ENCODE measurements at regions not wholly inside any gene's neighbourhood (a gene's known extent, or its start where the extent isn't known, plus 50 kb on each side); places are given as distances from the start of the nearest gene placed in this dataset.

DNA sequence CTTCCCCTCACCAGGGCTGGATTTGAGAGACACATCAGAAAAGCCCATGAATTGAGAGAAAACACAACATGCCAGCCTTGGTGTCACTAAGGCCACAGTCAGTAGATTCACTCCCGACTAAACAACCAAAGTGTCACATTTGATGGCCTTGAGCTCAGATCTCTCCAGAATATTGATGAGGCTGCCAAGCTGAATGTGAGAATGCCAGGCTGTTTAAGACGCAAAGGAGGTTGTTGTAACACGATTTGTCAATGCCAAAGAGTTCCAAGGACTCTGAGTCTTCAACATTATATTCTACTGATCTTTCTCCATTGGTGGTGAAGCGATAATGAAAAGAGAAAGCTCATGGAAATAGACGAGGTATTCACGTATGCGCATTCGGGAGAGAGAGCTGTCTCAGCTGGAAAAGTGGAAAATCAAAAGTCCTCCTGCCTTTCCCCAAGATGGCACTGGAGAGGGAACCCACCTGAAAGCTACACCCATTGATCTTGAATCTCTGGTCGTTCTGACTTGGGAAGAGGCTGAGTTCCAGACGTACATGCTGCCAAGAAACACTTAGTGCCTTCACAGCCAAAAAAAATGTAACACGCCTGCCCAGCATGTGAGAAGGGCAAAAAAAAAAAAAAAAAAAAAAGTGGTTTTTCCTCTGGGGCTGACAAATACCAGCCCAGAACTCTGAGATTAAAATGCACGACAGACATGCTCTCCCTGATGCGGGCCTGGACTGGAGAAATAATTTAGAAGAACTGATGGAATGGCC, 1159.6 kb downstream of the VRK1 start:
- ATAC-seq (ENCODE audit: insufficient number of reproducible peaks, low FRiP score, low read depth), result no peak
- TF ChIP-seq, protein P1, sequence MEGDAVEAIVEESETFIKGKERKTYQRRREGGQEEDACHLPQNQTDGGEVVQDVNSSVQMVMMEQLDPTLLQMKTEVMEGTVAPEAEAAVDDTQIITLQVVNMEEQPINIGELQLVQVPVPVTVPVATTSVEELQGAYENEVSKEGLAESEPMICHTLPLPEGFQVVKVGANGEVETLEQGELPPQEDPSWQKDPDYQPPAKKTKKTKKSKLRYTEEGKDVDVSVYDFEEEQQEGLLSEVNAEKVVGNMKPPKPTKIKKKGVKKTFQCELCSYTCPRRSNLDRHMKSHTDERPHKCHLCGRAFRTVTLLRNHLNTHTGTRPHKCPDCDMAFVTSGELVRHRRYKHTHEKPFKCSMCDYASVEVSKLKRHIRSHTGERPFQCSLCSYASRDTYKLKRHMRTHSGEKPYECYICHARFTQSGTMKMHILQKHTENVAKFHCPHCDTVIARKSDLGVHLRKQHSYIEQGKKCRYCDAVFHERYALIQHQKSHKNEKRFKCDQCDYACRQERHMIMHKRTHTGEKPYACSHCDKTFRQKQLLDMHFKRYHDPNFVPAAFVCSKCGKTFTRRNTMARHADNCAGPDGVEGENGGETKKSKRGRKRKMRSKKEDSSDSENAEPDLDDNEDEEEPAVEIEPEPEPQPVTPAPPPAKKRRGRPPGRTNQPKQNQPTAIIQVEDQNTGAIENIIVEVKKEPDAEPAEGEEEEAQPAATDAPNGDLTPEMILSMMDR (IDR thresholded peaks at IDR 0.05), result no peak
- Histone ChIP-seq H3K27me3 (replicated peaks; ENCODE audit: insufficient read depth) (no peaks in the 10 kb centered on the region), H3K27ac (no peak overlapping the region), H3K36me3 (no peaks in the 10 kb centered on the region), H3K4me1 (ENCODE audit: control insufficient read depth in 1 of 2, low read depth in 2 of 2) (peaks cover 0 to 3% of the 10 kb centered on the region in 2 donors), H3K9me3 (no peaks in the 10 kb centered on the region), H3K4me3 (no peak overlapping the region)
- no peak for DNase-seq (ENCODE audit: low spot score)

DNA sequence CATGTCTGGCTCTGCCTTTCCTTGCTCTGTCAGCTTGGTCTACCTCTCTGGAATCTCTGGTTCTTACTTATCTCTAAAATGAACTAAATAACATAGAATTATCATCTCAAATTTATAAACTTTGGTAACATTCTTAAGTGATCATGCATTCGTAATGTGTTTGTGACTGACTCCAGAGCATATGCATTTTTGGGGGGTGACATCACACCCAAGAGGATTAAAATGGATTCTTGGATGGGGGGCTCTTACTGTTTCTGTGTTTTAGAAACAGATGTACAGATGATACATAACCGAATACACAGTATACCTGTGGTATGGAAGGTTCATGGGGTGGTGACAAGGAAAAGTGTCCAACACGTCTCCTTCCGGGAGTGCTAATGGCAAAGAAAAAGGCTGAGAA, 1162.1 kb downstream of the VRK1 start:
- Histone ChIP-seq H3K9me3 (no peaks in the 10 kb centered on the region), H3K27ac (no peak overlapping the region), H3K4me1 (ENCODE audit: control insufficient read depth in 1 of 2, low read depth in 2 of 2) (peaks cover 0 to 3% of the 10 kb centered on the region in 2 donors), H3K27me3 (replicated peaks; ENCODE audit: insufficient read depth) (no peaks in the 10 kb centered on the region), H3K36me3 (no peaks in the 10 kb centered on the region), H3K4me3 (no peak overlapping the region)
- TF ChIP-seq, protein P1 (IDR thresholded peaks at IDR 0.05), result no peak
- DNase-seq (ENCODE audit: low spot score) (no peak), ATAC-seq (ENCODE audit: insufficient number of reproducible peaks, low FRiP score, low read depth) (no peak)

DNA sequence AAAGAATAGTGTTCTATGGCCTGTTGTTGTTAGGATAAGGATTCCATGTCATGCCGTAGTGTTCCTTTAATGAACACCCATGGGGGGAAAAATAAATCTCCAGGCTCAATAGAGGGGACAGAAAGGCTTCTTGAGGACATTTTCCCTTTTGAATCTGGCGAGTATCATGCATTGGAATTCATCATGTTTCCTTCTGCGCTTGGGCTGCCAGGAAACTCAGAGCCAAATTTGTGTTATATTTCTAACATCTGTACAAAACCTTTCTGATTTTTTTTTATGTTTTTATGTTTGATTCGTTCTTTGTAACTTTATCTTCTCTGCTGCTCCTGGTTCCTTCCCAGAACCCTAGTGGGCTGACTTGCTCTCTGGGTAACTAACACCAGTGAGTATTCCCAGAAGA, 1163.3 kb downstream of the VRK1 start:
- TF ChIP-seq, protein P1 (IDR thresholded peaks at IDR 0.05), result no peak
- H3K36me3 ChIP-seq, result no peaks in the 10 kb centered on the region
- no peaks in the 10 kb centered on the region for H3K27me3 ChIP-seq (replicated peaks; ENCODE audit: insufficient read depth)
- H3K4me1 ChIP-seq (ENCODE audit: control insufficient read depth in 1 of 2, low read depth in 2 of 2), result peaks cover 0 to 3% of the 10 kb centered on the region in 2 donors
- H3K27ac ChIP-seq, result no peak overlapping the region
- no peak overlapping the region for H3K4me3 ChIP-seq
- DNase-seq (ENCODE audit: low spot score), result no peak
- no peaks in the 10 kb centered on the region for H3K9me3 ChIP-seq
- ATAC-seq (ENCODE audit: insufficient number of reproducible peaks, low FRiP score, low read depth), result no peak

DNA sequence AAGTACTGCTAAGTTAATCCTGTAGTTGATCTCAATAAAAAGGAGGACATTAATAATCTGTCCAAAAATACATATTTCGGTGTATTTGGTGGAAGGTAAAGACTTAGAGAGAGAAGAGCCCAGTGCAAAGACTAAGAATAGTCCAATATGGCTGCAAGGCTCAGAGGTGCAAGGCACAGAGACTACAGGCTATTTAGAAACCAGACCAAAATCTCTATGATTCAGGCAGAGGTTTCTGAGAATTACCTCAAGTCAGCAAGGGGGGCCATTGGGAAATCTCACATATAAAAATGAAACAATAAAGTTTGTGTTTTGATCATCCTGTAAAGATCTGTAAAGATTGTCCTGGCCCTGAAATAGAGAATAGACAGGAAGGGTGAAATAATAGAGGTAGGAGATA, 1173.0 kb downstream of the VRK1 start:
- DNase-seq (ENCODE audit: low spot score) (no peak), ATAC-seq (ENCODE audit: insufficient number of reproducible peaks, low FRiP score, low read depth) (no peak)
- no peak overlapping the region for H3K4me3 ChIP-seq
- H3K27me3 ChIP-seq (replicated peaks; ENCODE audit: insufficient read depth), result no peaks in the 10 kb centered on the region
- no peaks in the 10 kb centered on the region for H3K9me3 ChIP-seq
- peaks cover 0 to 2% of the 10 kb centered on the region in 2 donors for H3K4me1 ChIP-seq (ENCODE audit: control insufficient read depth in 1 of 2, low read depth in 2 of 2)
- H3K36me3 ChIP-seq, result no peaks in the 10 kb centered on the region
- TF ChIP-seq, protein P1 (IDR thresholded peaks at IDR 0.05), result no peak
- no peak overlapping the region for H3K27ac ChIP-seq

DNA sequence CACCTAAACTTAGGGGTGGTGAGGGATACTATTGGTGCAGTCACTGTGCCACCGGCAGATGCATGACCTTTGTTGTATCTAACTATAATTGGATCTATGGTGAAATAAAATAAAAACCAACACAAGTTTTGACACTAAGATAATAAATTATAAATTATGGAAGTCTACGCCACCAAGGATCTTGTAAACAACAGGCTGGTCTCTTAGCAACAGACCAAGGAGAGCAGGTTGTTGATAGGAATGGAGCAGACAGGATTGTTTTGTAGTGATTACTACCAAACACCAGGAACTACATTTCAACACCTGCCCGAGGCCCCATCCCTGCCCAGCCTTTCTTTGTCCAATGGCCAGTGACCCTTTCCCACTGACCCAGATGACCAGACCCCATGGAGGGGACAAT, 1178.0 kb downstream of the VRK1 start:
- Histone ChIP-seq H3K27me3 (replicated peaks; ENCODE audit: insufficient read depth) (no peaks in the 10 kb centered on the region), H3K4me3 (no peak overlapping the region), H3K36me3 (no peaks in the 10 kb centered on the region), H3K27ac (no peak overlapping the region), H3K4me1 (ENCODE audit: control insufficient read depth in 1 of 2, low read depth in 2 of 2) (peaks cover 0 to 29% of the 10 kb centered on the region in 2 donors), H3K9me3 (no peaks in the 10 kb centered on the region)
- ATAC-seq (ENCODE audit: insufficient number of reproducible peaks, low FRiP score, low read depth), result no peak
- TF ChIP-seq, protein P1 (IDR thresholded peaks at IDR 0.05), result no peak
- DNase-seq (ENCODE audit: low spot score), result no peak
